GM21367 (cell line): ENCODE measurements at regions not wholly inside any gene's neighbourhood (a gene's known extent, or its start where the extent isn't known, plus 50 kb on each side); places are given as distances from the start of the nearest gene placed in this dataset.
"Not testable (repeated sequence)": the region's sequence is repeated elsewhere in the genome, so short reads cannot be mapped to it uniquely, and the experiment has no call there.

Source experiments
- ATAC-seq: cut with Tn5 transposase; IDR thresholded peaks from one replicate; pipeline ENCODE4 v1.9.1; 2021; ENCODE audit not compliant: unreplicated experiment

GRCh38 chr15:62404194-62404985 lies 239.3 kb upstream of the C2CD4B start:
- no peak for ATAC-seq

GRCh38 chr15:62406305-62406891 lies 241.3 kb upstream of the C2CD4B start:
- no peak for ATAC-seq

- ATAC-seq: no peak
Measured at GRCh38 chr15:62407216-62407615, 242.1 kb upstream of the C2CD4B start.

- no peak for ATAC-seq
Measured at GRCh38 chr15:62407962-62408361, 242.9 kb upstream of the C2CD4B start.

GRCh38 chr15:62409466-62409865 lies 244.4 kb upstream of the C2CD4B start:
- no peak for ATAC-seq

- no peak for ATAC-seq
Measured at GRCh38 chr15:62412686-62413085, 247.6 kb upstream of the C2CD4B start.

- ATAC-seq: no peak
Measured at GRCh38 chr15:62413153-62413552, 248.1 kb upstream of the C2CD4B start.

GRCh38 chr15:62413786-62414185 lies 248.7 kb upstream of the C2CD4B start:
- ATAC-seq: no peak

- no peak for ATAC-seq
Measured at GRCh38 chr15:62415498-62415897, 250.4 kb upstream of the C2CD4B start.

GRCh38 chr15:62416526-62416925 lies 251.4 kb upstream of the C2CD4B start:
- ATAC-seq: no peak

- ATAC-seq: no peak
Measured at GRCh38 chr15:62417439-62417838, 252.4 kb upstream of the C2CD4B start.

- ATAC-seq: not testable (repeated sequence)
Measured at GRCh38 chr15:62418496-62418895, 253.4 kb upstream of the C2CD4B start.

GRCh38 chr15:62419192-62419591 lies 254.1 kb upstream of the C2CD4B start:
- no peak for ATAC-seq

GRCh38 chr15:62420371-62420770 lies 255.3 kb upstream of the C2CD4B start:
- not testable (repeated sequence) for ATAC-seq

GRCh38 chr15:62421289-62421688 lies 256.2 kb upstream of the C2CD4B start:
- ATAC-seq: no peak

GRCh38 chr15:62426387-62426956 lies 261.4 kb upstream of the C2CD4B start:
- no peak for ATAC-seq

GRCh38 chr15:62428259-62428658 lies 263.2 kb upstream of the C2CD4B start:
- no peak for ATAC-seq

- ATAC-seq: no peak
Measured at GRCh38 chr15:62428851-62429598, 263.9 kb upstream of the C2CD4B start.

- ATAC-seq: no peak
Measured at GRCh38 chr15:62430056-62430455, 265.0 kb upstream of the C2CD4B start.

- ATAC-seq: no peak
Measured at GRCh38 chr15:62430552-62430951, 265.5 kb upstream of the C2CD4B start.

- ATAC-seq: no peak
Measured at GRCh38 chr15:62431008-62431797, 266.1 kb upstream of the C2CD4B start.
